ENCODE measurements at regions not wholly inside any gene's neighbourhood (a gene's known extent, or its start where the extent isn't known, plus 50 kb on each side); places are given as distances from the start of the nearest gene placed in this dataset.

- Histone ChIP-seq H3K36me3 (replicated peaks in 1 of 2; ENCODE audit: control insufficient read depth in 1 of 2, insufficient read depth in 2 of 2, low read length in 2 of 2) (no peaks in the 10 kb centered on the region), H3K27me3 (ENCODE audit: control insufficient read depth in 1 of 2, insufficient read depth in 2 of 2, low read length in 2 of 2) (peaks cover 6 to 77% of the 10 kb centered on the region in 2 experiments; a peak in 3 of 5 replicates), H3K9ac (ENCODE audit: insufficient read depth, low read depth, low read length) (no peak overlapping the region), H3K9me3 (ENCODE audit: low read length) (no peaks in the 10 kb centered on the region), H3K4me1 (ENCODE audit: insufficient read depth, low read length) (peaks cover 5% of the 10 kb centered on the region; the same call in 1 of the 2 replicates), H3K4me3 (replicated peaks in 1 of 3; ENCODE audit: insufficient read depth in 1 of 3, low read depth in 2 of 3, low read length in 3 of 3) (no peak overlapping the region), H2AFZ (ENCODE audit: low read length) (no peak overlapping the region), H4K20me1 (ENCODE audit: insufficient read depth, low read length) (no peaks in the 10 kb centered on the region; the same call in 1 of the 2 replicates), H3K27ac (ENCODE audit: extremely low read length, insufficient read depth, low read length) (no peak overlapping the region), H3K4me2 (ENCODE audit: low read depth, low read length) (no peak overlapping the region), H3K79me2 (ENCODE audit: insufficient read depth, low read length) (no peaks in the 10 kb centered on the region)
- in situ Hi-C loops (cut with HindIII; ENCODE audit: extremely low pct_ligation_motif_present, low pct_unique_long_range_greater_than_20kb) (loop anchor here (5.0 to 10.0 kb wide), 2 partner anchors 122 to 335 kb away; no protein-coding TSS in a partner anchor), intact Hi-C loops (cut with micrococcal nuclease; ENCODE audit: unreplicated experiment) (loop anchor here (5.0 to 10.0 kb wide), 3 partner anchors 125 to 362 kb away; no protein-coding TSS in a partner anchor)
- TF ChIP-seq POGZ (CRISPR knock-in tag; IDR thresholded peaks at IDR 0.05) (no peak), ZNF496 (CRISPR knock-in tag; IDR thresholded peaks at IDR 0.05; ENCODE audit: insufficient replicate concordance) (no peak), STAT5B (CRISPR knock-in tag; IDR thresholded peaks at IDR 0.05) (no peak), ZNF550 (CRISPR knock-in tag; IDR thresholded peaks at IDR 0.05; ENCODE audit: borderline replicate concordance) (no peak), CSRNP1 (CRISPR knock-in tag; IDR thresholded peaks at IDR 0.05) (no peak), ZNF7 (CRISPR knock-in tag; IDR thresholded peaks at IDR 0.05) (no peak), ARID2 (CRISPR knock-in tag; IDR thresholded peaks at IDR 0.05; ENCODE audit: borderline replicate concordance) (no peak), NR2C2 (CRISPR knock-in tag; IDR thresholded peaks at IDR 0.05; ENCODE audit: borderline replicate concordance) (no peak), ZFYVE20 (CRISPR knock-in tag; IDR thresholded peaks at IDR 0.05; ENCODE audit: borderline replicate concordance, low read depth) (no peak), RNF2 (conservative IDR thresholded peaks at IDR 0.05; ENCODE audit: low read depth) (no peak), ISL2 (CRISPR knock-in tag; IDR thresholded peaks at IDR 0.05) (no peak), SRSF9 (IDR thresholded peaks at IDR 0.05; ENCODE audit: borderline replicate concordance, insufficient read depth, low read depth, low read length, poor library complexity, severe bottlenecking) (no peak)
- FAIRE-seq = no peak
- WGBS (ENCODE audit: low lambda C conversion rate) = 14% methylated on average over 10 of the region's 10 CpGs
- CTCF ChIA-PET (ENCODE audit: low intra/inter-chr PET ratio, low total read pairs) = interaction anchor here (1.1 kb wide), 1 partner anchor 334 kb away, joined by 3 read pairs; no protein-coding TSS in a partner anchor
- no peak for DNase-seq (ENCODE audit: low spot score)
- no TSS peak for BruUV-seq (replicated peaks)
- POLR2A ChIA-PET = no interaction called here
- ATAC-seq = no peak
Observed at GRCh38 chr2:120677221-120677620, 58.4 kb upstream of the GLI2 start.
